ENCODE measurements at regions not wholly inside any gene's neighbourhood (a gene's known extent, or its start where the extent isn't known, plus 50 kb on each side); places are given as distances from the start of the nearest gene placed in this dataset.

DNA sequence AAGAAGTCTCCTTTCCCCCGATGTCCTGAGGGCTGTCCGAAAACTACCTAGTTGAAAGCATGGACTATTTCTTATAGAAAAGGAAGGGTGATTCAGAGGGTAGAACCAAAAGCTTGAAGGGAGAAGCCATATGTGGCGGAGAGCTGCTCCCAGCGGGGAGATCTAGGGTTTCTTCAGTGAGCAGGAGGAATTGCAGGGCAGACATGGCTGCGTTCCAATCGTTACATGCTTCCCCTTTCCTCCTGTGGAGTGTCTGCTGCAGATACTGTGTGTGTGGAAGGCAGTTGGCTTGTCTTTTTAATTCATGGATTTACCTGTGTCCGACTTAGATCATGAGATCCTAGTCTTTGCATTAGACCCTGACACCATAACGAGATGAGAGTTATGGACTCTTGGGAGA, 799.5 kb downstream of the QKI start:
- DNase-seq (ENCODE audit: low spot score), result no peak

DNA sequence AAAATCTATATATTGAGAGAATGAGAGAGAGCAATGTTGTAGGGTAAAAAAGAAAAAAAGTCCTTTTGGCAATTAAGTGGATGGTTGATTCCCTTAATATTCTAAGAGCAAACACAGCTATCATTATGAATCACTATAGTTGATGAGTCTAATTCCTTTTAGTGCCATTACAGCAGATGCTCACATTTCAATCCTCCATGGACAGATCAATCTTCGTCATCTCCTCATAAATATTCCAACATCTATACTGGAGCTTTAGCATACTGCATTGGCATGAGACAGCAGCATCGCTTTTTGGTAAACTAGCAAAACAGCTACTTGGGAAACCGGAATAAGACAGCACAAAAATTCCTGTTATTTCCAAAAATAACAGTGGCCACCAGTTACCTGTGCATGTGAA, 796.7 kb downstream of the QKI start:
- DNase-seq (ENCODE audit: low spot score), result no peak

DNA sequence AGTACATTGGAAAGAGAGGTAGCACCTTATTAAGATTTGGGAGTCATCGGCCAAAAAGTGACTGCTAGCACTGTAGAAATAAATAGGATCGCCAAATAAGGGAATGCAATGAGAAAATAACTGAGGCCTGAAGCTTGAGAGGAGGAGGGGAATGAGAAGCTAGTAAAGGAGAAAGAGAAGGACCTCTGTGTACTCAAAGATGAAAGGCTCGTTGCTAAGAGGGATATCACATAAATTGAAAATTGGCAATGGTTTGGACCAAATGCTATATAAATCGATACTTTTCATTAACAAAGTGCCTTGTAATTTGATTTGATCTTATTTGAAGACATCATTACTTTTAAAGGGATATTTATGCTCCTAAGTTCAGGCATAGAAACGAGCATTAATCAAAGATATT, 796.3 kb downstream of the QKI start:
- no peak for DNase-seq (ENCODE audit: low spot score)

DNA sequence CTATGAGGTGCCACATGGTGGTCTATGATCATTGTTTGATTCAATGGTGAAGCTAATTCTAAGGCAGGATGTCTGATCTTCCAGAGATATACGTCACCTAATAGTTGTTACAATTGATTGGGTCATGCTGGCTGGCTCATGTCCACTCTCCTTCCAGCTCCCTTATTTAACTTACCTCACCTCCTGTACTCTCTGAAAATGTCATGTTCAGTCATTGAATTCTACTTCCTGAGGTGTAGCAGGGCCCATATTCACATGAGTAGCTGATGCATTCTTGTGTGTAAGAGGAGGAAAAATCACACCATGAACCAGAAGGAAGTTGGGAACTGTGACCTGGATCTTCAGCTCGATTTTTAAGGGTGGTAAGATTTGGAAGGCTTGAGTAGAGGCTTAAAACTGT, 795.8 kb downstream of the QKI start:
- no peak for DNase-seq (ENCODE audit: low spot score)

DNA sequence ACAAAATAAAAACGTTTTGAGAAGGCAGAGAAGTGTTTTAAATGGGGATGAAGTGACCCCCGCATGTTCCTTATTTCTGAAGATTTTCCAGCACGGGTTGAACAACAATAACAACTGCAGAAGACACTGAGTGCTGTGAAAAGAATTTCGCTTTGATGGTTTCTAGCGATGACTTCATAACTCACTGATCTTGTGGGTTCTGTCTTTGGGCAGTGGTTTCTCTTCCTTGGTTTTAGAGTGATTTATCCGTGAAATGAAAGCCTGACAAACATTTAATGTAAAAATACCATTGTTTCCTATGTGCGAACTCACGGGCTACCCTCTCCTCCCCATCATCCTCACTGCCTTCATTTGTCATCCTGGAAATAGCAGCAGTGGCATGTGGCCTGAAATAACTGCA, 793.9 kb downstream of the QKI start:
- no peak for DNase-seq (ENCODE audit: low spot score)

DNA sequence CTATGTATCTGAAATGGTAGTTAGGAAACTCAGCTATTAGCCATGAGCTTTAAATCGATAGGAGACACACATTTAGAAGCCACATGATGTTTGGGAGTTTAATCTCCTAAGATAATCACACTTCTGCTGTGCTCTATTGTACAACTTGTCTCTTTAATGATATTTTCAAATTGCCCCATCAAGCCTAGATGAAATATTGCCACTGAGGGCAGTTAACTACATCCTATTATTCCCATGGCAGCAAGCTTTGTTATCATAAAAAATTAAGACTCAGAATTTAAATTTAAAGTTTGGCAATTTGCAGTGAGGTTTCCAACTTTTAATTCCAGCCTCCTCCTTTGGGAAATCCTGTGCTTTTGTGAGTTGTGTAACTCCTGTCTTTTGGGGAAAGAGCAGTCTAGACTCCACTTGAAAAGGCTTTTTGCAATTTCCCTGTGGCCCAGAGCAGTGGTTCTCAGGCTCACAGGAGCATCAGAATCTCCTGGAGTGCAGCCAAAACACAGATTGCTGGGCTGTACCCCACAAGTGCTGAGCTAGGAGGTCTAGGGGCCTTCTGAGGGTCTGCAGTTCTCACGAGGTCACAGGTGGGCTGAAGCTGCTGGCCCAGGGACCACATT, 792.4 kb downstream of the QKI start:
- DNase-seq (ENCODE audit: low spot score), result no peak

DNA sequence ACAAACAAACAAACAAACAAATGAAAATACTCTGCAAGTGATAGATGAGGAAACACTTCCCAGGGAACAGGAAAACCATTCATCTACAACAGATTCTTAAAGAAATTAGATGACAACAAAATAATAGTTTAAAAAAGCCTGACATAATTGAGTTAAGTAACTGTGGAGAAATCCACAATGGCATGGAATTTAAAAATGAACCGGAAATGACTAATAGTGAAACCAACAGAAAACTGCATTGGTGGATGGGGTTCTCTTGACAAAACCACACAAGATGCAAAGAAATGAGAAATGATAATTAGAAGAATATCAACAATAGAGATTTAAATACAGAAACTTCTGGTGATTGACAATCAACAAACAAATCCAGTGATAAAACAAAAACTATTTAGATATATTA, 785.6 kb downstream of the QKI start:
- DNase-seq (ENCODE audit: low spot score), result no peak

DNA sequence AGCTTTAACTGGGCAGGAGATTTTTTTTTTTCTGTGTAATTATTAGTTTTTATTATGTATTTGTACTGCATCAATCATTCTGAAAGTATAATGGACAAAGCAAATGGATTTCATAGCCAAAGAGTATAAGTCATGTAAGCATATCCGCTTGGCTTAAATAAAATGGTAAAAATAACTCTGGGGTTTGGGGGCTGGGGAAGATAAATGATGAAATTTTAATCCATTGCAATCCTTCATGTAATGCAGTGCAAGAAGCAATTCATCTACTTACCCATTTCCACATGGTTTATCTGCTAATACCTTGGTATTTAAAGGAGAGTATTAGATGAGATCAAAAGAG, 781.4 kb downstream of the QKI start:
- DNase-seq (ENCODE audit: low spot score), result no peak

DNA sequence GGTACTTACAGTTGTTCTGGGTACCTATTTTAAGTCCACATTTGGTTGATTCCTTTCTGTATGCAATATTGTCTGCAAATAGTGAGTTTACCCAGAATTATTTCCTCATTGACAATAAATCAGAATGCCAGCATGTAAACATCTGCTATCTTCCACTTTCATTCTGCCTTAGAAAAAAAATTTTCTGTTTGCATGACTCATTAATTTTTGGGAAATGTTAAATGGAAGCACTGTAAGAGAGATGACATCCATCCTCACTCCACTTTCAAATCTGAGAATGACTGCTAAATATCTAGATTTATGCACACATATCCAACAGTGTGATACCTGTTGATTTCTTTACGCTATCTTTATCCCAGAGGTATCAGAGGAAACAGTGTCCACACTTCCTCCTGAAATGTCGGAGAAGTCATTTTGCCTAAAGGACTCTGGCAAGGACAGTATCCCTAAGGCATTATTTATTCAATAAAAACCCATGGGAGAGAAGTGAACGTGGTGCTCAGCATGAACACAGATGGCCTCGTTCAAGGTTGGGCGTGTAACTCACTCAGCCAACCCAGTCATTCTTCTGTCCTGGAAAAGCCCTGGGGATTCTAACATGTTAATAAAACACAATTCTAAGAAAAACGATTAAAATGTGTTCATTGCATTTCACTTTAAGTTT, 780.9 kb downstream of the QKI start:
- DNase-seq (ENCODE audit: low spot score), result no peak

DNA sequence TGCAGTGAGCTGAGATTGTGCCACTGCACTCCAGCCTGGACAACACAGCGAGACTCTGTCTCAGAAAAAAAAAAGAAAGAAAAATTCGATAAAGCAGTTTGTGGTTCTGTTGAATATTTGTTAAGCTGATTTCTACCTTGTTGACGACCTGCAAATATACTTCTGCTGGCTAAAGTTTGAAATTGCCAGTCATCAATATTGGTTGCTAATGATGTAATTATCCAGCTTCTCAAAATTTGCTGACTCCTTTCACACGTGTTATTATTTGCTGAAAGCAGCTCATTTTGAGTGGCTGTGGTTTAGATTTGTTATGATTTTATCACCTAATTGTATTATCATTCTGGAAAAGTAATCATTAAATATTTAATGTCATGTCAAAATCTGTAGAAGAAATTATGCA, 774.3 kb downstream of the QKI start:
- no peak for DNase-seq (ENCODE audit: low spot score)

DNA sequence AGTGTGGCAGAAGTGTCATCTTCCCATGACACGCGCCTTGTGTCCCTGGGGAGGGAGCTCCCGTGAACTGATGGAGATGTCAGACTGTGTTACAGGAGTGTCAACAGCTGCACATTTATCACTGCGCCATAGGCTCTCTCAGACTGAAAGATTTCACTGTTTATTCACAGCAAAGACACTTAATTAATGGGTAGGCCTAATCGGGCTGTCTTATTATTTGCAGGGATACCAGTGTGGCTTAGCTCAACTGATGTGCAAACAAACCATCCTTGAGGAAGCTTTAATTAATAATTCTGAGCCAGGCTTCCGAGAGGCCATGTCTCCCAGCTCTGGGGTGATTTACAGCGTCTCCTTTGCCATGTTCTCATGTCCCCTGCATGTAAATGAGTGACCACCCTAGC, 771.0 kb downstream of the QKI start:
- no peak for DNase-seq (ENCODE audit: low spot score)

DNA sequence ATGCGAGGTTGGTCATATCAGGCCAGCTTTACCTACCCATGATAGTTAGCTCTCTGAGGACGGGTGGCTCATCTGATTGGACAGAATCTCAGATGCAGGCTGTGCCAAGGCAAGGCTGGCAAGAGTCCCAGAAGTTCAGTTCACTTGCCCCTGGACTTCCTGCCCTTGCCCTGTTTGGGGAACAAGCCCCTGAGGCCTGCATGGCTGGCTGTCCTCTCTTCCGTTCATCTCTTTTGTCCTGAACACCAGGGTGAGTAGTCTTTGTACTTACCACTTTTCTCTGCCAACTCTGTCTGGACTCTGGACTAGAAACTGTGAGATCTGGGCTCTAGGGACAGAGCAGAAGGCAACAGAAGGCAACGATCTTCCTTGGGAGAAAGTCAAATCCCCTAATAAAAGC, 769.9 kb downstream of the QKI start:
- no peak for DNase-seq (ENCODE audit: low spot score)

DNA sequence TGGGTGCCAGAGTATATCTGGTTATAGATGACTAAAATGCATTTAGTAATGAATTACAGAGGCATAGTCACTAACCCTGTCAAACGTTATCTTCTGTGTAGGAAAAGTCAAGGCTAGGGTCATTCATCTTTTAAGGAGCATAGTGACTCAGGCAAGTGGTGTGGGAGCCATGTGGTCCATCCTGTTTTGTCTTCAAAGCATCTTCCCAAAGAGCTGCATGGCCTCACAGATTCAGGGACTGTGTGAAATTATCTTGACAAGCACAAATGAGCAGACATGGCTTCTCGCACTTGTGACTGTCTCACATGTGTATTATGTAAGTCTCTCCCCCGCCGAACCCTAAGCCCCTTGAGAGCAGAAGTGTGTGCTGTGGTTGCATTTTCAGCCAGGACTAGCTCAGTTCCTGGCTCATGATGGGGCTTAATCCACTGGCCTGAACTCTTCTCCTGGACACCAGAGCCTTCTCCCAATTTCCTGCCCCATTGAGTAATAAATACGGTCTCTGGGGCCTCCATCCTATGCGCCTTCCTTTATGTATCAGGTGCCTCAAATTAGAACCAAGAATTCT, 769.1 kb downstream of the QKI start:
- no peak for DNase-seq (ENCODE audit: low spot score)

DNA sequence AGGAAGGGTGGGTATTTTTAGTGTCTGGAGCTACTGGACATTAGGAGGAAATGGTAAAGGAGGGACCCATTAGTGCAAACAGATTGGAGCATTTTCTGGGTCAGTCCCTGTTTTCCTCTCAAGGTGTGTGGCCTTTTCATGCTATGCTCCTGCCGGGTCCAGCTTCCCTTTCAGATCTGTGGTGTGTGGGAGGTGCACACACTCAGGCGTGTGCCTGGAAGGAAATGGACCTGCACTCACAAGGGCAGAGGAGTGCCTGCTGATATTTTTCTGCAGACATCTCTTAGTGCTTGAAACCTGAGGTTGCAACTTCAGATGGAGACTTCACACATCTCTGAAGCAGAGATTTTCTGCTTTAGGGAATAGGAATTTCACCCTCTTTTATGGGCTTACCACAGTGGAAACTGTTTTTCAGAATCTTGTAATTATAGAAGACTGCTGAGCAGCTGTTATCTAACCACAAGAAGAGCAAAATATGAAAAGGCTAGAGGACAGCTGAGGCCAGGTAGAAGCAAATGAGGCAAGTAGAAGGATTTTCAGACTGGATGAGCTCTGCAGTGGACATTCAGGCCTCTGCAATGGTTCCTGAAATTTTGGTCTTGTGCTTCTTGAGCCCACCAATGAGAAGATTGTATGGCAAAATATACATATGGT, 764.3 kb downstream of the QKI start:
- DNase-seq (ENCODE audit: low spot score), result no peak

DNA sequence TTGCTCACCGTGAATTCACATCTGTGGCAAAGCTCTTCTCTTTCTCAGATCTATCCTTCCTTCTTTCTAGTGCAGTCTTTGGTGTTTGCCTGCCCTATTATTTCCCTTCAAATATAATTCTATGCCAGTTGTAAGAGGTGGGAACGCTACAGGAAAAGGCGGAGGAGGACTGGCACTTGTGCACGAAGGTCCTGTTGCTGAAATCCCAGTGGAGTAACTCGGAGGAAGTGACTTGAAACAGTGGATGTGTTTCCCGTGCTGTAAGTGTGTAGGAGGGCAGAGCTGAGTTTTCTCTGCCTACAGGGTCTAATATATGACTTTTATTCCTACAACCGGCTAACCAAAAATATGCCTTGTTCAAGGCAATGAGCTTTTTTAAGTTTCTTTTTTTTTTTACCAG, 754.8 kb downstream of the QKI start:
- no peak for DNase-seq (ENCODE audit: low spot score)

DNA sequence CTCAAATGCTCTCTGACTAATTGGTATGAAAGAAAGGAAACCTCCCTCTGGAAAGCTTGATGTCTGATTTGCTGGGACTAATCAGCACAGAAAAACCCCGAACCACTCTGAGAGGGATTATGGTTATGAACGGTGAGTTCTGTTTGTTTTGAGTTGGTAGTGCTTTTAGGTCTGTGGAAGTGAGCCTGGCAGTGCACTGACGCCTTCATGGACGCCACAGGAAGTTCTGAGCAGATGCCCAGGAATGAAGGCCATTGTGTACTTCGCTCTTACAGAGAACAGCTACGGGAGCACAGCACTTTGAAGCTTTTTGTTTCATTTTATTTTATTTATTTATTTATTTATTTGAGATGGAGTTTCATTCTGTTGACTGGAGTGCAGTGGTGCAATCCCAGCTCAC, 754.1 kb downstream of the QKI start:
- no peak for DNase-seq (ENCODE audit: low spot score)

DNA sequence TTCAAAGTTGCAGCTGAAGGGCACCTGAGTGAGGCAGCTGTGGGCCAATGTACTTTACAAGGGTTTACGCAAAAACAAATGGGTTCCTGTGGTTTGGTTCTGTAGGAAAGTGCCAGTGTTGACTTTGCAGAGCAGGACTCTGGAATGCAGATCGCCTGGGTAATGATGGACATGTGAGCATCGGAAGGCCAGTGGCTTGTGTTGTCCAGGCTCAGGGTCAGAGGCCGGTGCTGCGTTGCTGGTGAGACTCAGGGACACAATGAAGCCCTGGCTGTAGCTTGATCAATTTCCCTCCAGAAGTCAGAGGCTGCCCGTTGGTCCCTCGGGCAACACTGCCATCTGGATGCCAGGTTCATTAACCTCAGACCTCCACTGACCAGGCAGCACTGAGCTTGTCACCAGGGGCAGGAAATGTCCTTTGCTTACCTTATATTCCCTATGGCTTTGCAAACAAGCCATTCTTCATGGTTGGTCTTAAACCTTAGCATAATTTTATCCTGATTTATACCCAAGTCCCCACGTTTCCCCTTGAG, 753.4 kb downstream of the QKI start:
- DNase-seq (ENCODE audit: low spot score), result no peak

DNA sequence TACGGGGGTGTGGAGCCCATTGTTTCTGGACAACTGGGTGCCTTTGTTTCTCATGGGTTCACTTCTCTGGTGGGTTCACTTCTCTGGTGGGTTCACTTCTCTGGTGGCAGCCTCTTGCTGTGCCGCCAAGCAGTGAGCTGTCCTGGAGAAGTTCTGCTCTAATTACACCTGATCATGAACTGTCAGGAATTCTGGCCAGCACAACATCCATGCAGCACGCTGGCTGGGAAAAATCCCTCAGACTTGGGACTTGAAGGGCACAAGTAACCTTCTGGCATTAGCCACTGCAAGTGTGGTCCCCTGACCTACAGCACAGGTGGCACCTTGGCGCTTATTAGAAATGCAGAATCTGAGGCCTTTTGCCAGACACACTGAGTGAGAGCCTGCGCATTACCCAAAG, 752.5 kb downstream of the QKI start:
- DNase-seq (ENCODE audit: low spot score), result no peak

DNA sequence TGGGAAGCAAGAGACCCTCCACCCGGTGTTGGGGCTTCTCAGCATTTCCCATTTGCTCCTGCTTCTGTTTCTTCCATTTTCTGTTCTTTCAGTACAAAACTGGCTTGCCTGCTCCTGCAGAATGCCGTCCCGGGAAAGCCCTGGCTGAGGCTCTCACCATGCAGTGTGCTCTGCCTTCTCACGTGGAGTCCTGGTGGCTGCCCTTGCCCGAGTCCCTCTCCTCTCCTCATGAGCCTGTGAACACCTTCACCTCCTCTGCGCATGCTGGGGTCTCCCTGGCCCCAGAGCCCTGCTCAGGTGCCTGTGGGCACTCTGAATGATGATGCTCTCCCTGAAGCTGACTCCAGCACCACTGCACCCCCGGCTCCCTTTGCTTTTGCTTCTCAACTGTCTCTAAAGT, 752.0 kb downstream of the QKI start:
- DNase-seq (ENCODE audit: low spot score), result no peak

DNA sequence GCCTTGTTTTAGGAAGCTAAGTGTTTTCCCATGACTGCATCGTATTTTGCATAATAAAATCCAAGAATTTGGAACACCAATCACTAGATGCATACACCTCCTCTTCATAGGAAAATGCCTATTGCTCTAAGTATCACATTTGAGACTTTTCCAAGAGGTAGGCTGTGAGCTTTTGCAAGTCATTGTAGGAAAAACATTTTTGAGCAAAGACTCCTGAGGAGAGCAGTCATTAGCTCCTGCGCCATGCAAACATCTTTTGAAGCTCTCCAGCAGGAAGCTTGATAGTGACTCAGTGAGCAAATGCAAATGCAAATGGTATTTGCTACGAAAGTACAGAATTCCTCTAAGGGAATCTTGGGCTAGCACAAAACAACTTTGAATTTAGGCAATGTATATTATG, 750.4 kb downstream of the QKI start:
- no peak for DNase-seq (ENCODE audit: low spot score)

DNA sequence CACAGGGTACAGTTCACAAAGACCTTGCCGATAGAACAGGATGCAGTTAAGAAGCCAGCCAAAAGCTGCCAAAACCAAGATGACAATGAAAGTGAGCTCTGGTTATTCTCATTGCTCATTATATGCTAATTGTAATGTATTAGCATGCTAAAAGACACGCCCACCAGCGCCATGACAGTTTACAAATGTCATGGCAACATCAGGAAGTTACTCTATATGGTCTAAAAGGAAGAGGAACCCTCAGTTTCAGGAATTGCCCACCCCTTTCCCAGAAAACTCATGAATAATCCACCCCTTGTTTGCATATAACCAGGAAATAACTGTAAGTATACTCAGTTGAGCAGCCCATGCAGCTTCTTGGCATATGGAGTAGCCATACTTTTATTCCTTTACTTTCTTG, 748.7 kb downstream of the QKI start:
- no peak for DNase-seq (ENCODE audit: low spot score)

DNA sequence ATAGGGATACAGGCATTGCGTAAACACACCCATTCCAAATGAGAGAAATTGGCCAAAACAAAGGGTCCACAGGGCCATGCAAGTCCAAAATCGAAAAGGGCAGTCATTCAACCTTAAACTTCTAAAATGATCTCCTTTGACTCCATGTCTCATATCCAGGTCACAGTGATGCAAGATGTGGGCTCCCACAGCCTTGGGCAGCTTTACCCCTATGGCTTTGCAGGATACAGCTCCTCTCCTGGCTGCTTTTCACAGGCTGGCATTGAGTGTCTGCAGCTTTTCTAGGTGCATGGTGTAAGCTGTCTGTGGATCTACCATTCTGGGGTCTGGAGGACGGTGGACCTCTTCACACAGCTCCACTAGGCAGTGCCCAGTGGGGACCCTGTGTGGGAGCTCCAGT, 744.5 kb downstream of the QKI start:
- DNase-seq (ENCODE audit: low spot score), result no peak

DNA sequence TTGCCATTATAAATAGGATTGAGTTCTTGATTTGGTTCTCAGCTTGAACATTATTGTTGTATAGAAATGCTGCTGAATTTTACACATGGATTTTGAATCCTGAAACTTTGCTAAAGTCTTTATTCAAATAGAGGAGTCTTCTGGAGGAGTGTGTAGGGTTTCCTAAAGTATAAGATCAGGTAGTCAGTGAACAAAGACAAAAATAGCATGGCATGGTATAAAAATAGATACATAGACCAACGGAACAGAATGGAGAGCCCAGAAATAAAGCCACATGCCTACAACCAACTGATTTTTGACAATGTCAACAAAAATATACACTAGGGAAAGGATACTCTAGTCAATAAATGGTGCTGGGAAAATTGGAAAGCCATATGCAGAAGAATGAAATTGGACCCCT, 740.1 kb downstream of the QKI start:
- no peak for DNase-seq (ENCODE audit: low spot score)
